ENCODE measurements at regions not wholly inside any gene's neighbourhood (a gene's known extent, or its start where the extent isn't known, plus 50 kb on each side); places are given as distances from the start of the nearest gene placed in this dataset.

- no peaks in the 10 kb centered on the region for H3K9me3 ChIP-seq
- no peaks in the 10 kb centered on the region for H3K27me3 ChIP-seq (replicated peaks; ENCODE audit: control insufficient read depth, insufficient read depth, low read length)
- H3K4me3 ChIP-seq (ENCODE audit: low read depth, low read length) = no peak overlapping the region
- Mint-ChIP-seq H3K4me3 (ENCODE audit: unreplicated experiment) (no peak overlapping the region), H3K4me1 (ENCODE audit: low read depth, unreplicated experiment) (no peaks in the 10 kb centered on the region), H3K27ac (ENCODE audit: unreplicated experiment) (no peak overlapping the region), H3K36me3 (ENCODE audit: insufficient read depth, unreplicated experiment) (no peaks in the 10 kb centered on the region), H3K27me3 (ENCODE audit: insufficient read depth, unreplicated experiment) (no peaks in the 10 kb centered on the region), H3K9me3 (ENCODE audit: unreplicated experiment) (no peaks in the 10 kb centered on the region)
- no peak for TF ChIP-seq CTCF (IDR thresholded peaks at IDR 0.05; ENCODE audit: insufficient read depth in 1 of 2, low read depth in 1 of 2, low read length in 1 of 2, severe bottlenecking in 1 of 2, unreplicated experiment in 1 of 2)
- no peak for DNase-seq
- CTCF ChIA-PET = no interaction called here
- no peaks in the 10 kb centered on the region for H3K36me3 ChIP-seq (ENCODE audit: control insufficient read depth, insufficient read depth, low read length)
- BruUV-seq (replicated peaks) = no TSS peak
- POLR2A ChIA-PET = no interaction called here
- H3K4me1 ChIP-seq = no peaks in the 10 kb centered on the region
- intact Hi-C loops (cut with micrococcal nuclease; ENCODE audit: unreplicated experiment) = no loop called here
Measured at GRCh38 chr5:44871401-44871800, 62.7 kb downstream of the MRPS30 start.

GRCh38 chr5:44875661-44876605 lies 67.2 kb downstream of the MRPS30 start:
- no peaks in the 10 kb centered on the region for H3K27me3 Mint-ChIP-seq (ENCODE audit: insufficient read depth, unreplicated experiment)
- Histone ChIP-seq H3K27me3 (replicated peaks; ENCODE audit: control insufficient read depth, insufficient read depth, low read length) (no peaks in the 10 kb centered on the region), H3K4me1 (no peaks in the 10 kb centered on the region), H3K4me3 (ENCODE audit: low read depth, low read length) (no peak overlapping the region), H3K9me3 (no peaks in the 10 kb centered on the region), H3K36me3 (ENCODE audit: control insufficient read depth, insufficient read depth, low read length) (no peaks in the 10 kb centered on the region)
- H3K27ac Mint-ChIP-seq (ENCODE audit: unreplicated experiment) = no peak overlapping the region
- H3K4me3 Mint-ChIP-seq (ENCODE audit: unreplicated experiment) = no peak overlapping the region
- DNase-seq = no peak
- H3K36me3 Mint-ChIP-seq (ENCODE audit: insufficient read depth, unreplicated experiment) = no peaks in the 10 kb centered on the region
- no peaks in the 10 kb centered on the region for H3K9me3 Mint-ChIP-seq (ENCODE audit: unreplicated experiment)
- H3K4me1 Mint-ChIP-seq (ENCODE audit: low read depth, unreplicated experiment) = no peaks in the 10 kb centered on the region
- BruUV-seq (replicated peaks) = no TSS peak
- TF ChIP-seq CTCF (IDR thresholded peaks at IDR 0.05; ENCODE audit: insufficient read depth in 1 of 2, low read depth in 1 of 2, low read length in 1 of 2, severe bottlenecking in 1 of 2, unreplicated experiment in 1 of 2) = no peak
- POLR2A ChIA-PET = no interaction called here
- CTCF ChIA-PET = no interaction called here
- intact Hi-C loops (cut with micrococcal nuclease; ENCODE audit: unreplicated experiment) = no loop called here

GRCh38 chr5:44881266-44881665 lies 72.5 kb downstream of the MRPS30 start:
- CTCF ChIA-PET = no interaction called here
- Histone ChIP-seq H3K4me3 (ENCODE audit: low read depth, low read length) (no peak overlapping the region), H3K4me1 (no peaks in the 10 kb centered on the region), H3K36me3 (ENCODE audit: control insufficient read depth, insufficient read depth, low read length) (no peaks in the 10 kb centered on the region), H3K9me3 (0 out of 2 replicates have a peak, but pooled peaks cover 7% of the 10 kb centered on the region), H3K27me3 (replicated peaks; ENCODE audit: control insufficient read depth, insufficient read depth, low read length) (no peaks in the 10 kb centered on the region)
- POLR2A ChIA-PET = no interaction called here
- Mint-ChIP-seq H3K27me3 (ENCODE audit: insufficient read depth, unreplicated experiment) (no peaks in the 10 kb centered on the region), H3K4me1 (ENCODE audit: low read depth, unreplicated experiment) (no peaks in the 10 kb centered on the region), H3K27ac (ENCODE audit: unreplicated experiment) (no peak overlapping the region), H3K36me3 (ENCODE audit: insufficient read depth, unreplicated experiment) (no peaks in the 10 kb centered on the region), H3K9me3 (ENCODE audit: unreplicated experiment) (peaks cover 6% of the 10 kb centered on the region), H3K4me3 (ENCODE audit: unreplicated experiment) (no peak overlapping the region)
- intact Hi-C loops (cut with micrococcal nuclease; ENCODE audit: unreplicated experiment) = no loop called here
- no peak for DNase-seq
- BruUV-seq (replicated peaks) = no TSS peak
- no peak for TF ChIP-seq CTCF (IDR thresholded peaks at IDR 0.05; ENCODE audit: insufficient read depth in 1 of 2, low read depth in 1 of 2, low read length in 1 of 2, severe bottlenecking in 1 of 2, unreplicated experiment in 1 of 2)
